Endodermal cell (in vitro differentiated cells): ENCODE measurements at regions not wholly inside any gene's neighbourhood (a gene's known extent, or its start where the extent isn't known, plus 50 kb on each side); places are given as distances from the start of the nearest gene placed in this dataset.

ENCODE experiments used
- DNase-seq: peaks from one replicate; pipeline ENCODE4 v3.0.0-alpha.2; 2017
- H3K27ac ChIP-seq: 2 replicates; pipeline ENCODE4 v1.5.1; 2013; ENCODE audit warnings: mild to moderate bottlenecking, low read depth, low read length, moderate library complexity
- H3K27me3 ChIP-seq: 2 replicates; pipeline ENCODE4 v1.6.1; 2013; ENCODE audit warnings: mild to moderate bottlenecking, low read length, moderate library complexity; ENCODE audit not compliant: insufficient read depth, control insufficient read depth, poor library complexity, severe bottlenecking
- H3K36me3 ChIP-seq: 2 replicates; pipeline ENCODE4 v1.7.0; 2013; ENCODE audit warnings: mild to moderate bottlenecking, low read length, moderate library complexity; ENCODE audit not compliant: control insufficient read depth, insufficient read depth
- H3K4me1 ChIP-seq: one replicate; pipeline ENCODE4 v1.7.0; 2013; ENCODE audit warnings: low read length; ENCODE audit not compliant: control insufficient read depth, insufficient read depth
- H3K4me3 ChIP-seq: 2 replicates; pipeline ENCODE4 v1.5.1; 2013; ENCODE audit warnings: mild to moderate bottlenecking, low read length, moderate library complexity
- H3K9ac ChIP-seq: 2 replicates; pipeline ENCODE4 v1.6.1; 2013; ENCODE audit warnings: mild to moderate bottlenecking, low read length, moderate library complexity; ENCODE audit not compliant: poor library complexity, severe bottlenecking; ENCODE audit errors: extremely low read depth
- H3K9me3 ChIP-seq: 2 replicates; pipeline ENCODE4 v1.6.1; 2013; ENCODE audit warnings: mild to moderate bottlenecking, low read length, moderate library complexity; ENCODE audit not compliant: control insufficient read depth
- H3K27ac Mint-ChIP-seq: 2 replicates; pipeline ENCODE4 v1.8.0; 2020; ENCODE audit warnings: mixed read lengths
- H3K27me3 Mint-ChIP-seq: 2 replicates; pipeline ENCODE4 v1.8.0; 2021; ENCODE audit warnings: mild to moderate bottlenecking, mixed read lengths; ENCODE audit not compliant: insufficient read depth
- H3K36me3 Mint-ChIP-seq: 2 replicates; pipeline ENCODE4 v1.8.0; 2020; ENCODE audit warnings: low read depth, mixed read lengths
- H3K4me1 Mint-ChIP-seq: 2 replicates; pipeline ENCODE4 v1.8.0; 2020; ENCODE audit warnings: mixed read lengths
- H3K4me3 Mint-ChIP-seq: 2 replicates; pipeline ENCODE4 v1.8.0; 2020; ENCODE audit warnings: mild to moderate bottlenecking, moderate library complexity, mixed read lengths
- H3K9me3 Mint-ChIP-seq: 2 replicates; pipeline ENCODE4 v1.8.0; 2020; ENCODE audit warnings: mild to moderate bottlenecking, mixed read lengths
- WGBS, 2 experiments: methylation state at CpG; one replicate each; pipeline versions ENCODE4 v1.1.5 to v1.1.7; 2013; ENCODE audit warnings: missing lambda C conversion rate in 2 of 2, mixed read lengths in 1 of 2; ENCODE audit not compliant: insufficient coverage in 1 of 2, insufficient read length in 1 of 2; 5-methylcytosine and 5-hydroxymethylcytosine counted together
- TF ChIP-seq, protein P1 (sequence below): fragments of 200-600 bp; sonication (generic); conservative IDR thresholded peaks from 2 replicates; pipeline ENCODE4 v1.5.0; 2021; ENCODE audit warnings: antibody characterized with exemption, mild to moderate bottlenecking

DNA sequence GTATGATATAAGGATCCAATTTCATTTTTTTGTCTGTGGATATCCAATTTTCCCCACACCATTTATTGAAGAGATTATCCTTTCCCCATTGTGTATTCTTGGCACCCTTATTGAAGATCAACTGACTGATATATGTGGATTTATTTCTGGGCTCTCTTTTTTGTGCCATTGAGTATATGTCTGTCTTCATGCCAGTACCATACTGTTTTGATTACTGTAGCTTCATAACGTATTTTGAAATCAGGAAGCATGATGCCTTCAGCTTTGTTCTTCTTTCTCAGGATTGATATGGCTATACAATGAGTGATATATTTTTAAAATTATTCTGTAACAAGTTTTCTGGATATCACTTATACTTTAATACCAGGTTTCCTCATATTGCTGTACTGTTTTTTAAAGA, 58.1 kb upstream of the DLX2 start:
- Histone ChIP-seq H3K27me3 (no peaks in the 10 kb centered on the region), H3K9ac (no peak overlapping the region), H3K36me3 (no peaks in the 10 kb centered on the region), H3K4me3 (no peak overlapping the region), H3K27ac (no peak overlapping the region), H3K9me3 (peaks cover 6% of the 10 kb centered on the region), H3K4me1 (no peaks in the 10 kb centered on the region)
- no peak overlapping the region for H3K4me3 Mint-ChIP-seq
- H3K36me3 Mint-ChIP-seq = no peaks in the 10 kb centered on the region
- no peaks in the 10 kb centered on the region for H3K4me1 Mint-ChIP-seq
- H3K27ac Mint-ChIP-seq = no peak overlapping the region
- TF ChIP-seq, protein P1, sequence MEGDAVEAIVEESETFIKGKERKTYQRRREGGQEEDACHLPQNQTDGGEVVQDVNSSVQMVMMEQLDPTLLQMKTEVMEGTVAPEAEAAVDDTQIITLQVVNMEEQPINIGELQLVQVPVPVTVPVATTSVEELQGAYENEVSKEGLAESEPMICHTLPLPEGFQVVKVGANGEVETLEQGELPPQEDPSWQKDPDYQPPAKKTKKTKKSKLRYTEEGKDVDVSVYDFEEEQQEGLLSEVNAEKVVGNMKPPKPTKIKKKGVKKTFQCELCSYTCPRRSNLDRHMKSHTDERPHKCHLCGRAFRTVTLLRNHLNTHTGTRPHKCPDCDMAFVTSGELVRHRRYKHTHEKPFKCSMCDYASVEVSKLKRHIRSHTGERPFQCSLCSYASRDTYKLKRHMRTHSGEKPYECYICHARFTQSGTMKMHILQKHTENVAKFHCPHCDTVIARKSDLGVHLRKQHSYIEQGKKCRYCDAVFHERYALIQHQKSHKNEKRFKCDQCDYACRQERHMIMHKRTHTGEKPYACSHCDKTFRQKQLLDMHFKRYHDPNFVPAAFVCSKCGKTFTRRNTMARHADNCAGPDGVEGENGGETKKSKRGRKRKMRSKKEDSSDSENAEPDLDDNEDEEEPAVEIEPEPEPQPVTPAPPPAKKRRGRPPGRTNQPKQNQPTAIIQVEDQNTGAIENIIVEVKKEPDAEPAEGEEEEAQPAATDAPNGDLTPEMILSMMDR = no peak
- DNase-seq = no peak
- peaks cover 6% of the 10 kb centered on the region for H3K9me3 Mint-ChIP-seq
- WGBS, 2 experiments = 92% methylated on average over 1 of the region's 1 CpG; no CpG with 5 or more reads in 1 of the 2 experiments
- H3K27me3 Mint-ChIP-seq = peaks cover 12% of the 10 kb centered on the region

DNA sequence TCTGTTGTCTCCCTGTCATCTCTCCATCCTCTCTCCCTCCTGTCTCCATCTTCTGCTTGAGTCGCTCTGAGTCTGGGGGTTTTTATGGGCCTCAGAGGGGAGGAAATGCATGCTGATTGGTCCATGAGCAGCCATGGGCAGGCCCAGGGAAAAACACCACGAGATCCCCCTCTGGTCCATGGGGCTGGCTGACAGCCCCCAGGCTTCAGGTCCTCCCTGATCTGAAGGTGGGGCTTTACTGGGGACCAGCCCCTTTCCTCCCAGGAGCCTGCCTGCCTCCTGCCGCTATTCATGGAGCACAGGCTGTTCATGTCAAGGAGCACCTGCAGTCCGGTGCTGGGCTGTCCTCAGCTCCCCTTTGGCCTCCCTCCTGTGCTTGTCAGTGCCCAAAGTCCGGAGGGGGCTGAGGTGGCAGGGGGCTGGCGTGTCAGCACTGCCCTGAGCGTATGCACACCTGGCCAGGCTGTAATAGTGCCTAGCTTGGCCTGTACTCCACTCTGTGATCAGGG, 59.6 kb upstream of the DLX2 start:
- no peaks in the 10 kb centered on the region for H3K27me3 ChIP-seq
- peaks cover 6% of the 10 kb centered on the region for H3K9me3 ChIP-seq
- Mint-ChIP-seq H3K4me1 (no peaks in the 10 kb centered on the region), H3K27me3 (peaks cover 9% of the 10 kb centered on the region), H3K27ac (no peak overlapping the region), H3K4me3 (no peak overlapping the region), H3K36me3 (no peaks in the 10 kb centered on the region), H3K9me3 (peaks cover 6% of the 10 kb centered on the region)
- 17 to 74% methylated on average over 1 to 7 of the region's 7 CpGs for WGBS, 2 experiments
- no peak overlapping the region for H3K4me3 ChIP-seq
- TF ChIP-seq, protein P1 = no peak
- H3K36me3 ChIP-seq = no peaks in the 10 kb centered on the region
- DNase-seq = peak; percentile 48
- H3K9ac ChIP-seq = no peak overlapping the region
- H3K4me1 ChIP-seq = no peaks in the 10 kb centered on the region
- H3K27ac ChIP-seq = no peak overlapping the region

DNA sequence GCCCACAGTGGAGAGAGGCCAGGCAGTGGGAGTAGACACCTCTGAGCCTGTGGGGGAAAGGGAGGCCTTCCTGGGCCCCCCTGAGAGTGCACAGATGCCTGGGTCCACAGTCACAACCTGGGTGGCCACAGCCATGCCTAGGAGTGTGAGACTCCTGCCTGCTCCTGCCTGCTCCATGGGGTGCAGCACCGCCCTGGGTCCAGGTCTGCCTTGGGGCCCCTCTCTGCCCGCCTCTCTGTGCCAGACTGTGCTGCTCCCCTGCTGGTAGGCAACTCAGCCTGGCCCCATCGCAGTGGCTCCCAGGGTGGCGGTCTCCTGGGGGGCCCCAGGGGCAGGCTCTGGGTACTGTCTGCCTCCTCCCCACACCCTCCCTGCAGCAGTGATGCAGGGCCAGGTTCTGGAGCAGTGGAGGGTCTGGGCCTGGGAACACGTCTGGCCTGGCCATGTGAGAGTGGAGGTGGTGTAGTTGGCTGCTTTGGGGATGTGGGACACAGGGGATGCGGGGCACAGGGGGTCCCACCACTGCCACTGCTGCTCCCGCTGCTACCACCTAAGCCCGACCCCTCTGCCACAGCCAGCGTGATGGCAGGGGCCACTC, 60.1 kb upstream of the DLX2 start:
- Histone ChIP-seq H3K27ac (no peak overlapping the region), H3K27me3 (no peaks in the 10 kb centered on the region), H3K4me1 (no peaks in the 10 kb centered on the region), H3K4me3 (no peak overlapping the region), H3K9me3 (peaks cover 6% of the 10 kb centered on the region), H3K9ac (no peak overlapping the region), H3K36me3 (no peaks in the 10 kb centered on the region)
- H3K27me3 Mint-ChIP-seq = peaks cover 8% of the 10 kb centered on the region
- peaks cover 6% of the 10 kb centered on the region for H3K9me3 Mint-ChIP-seq
- no peak overlapping the region for H3K4me3 Mint-ChIP-seq
- no peak overlapping the region for H3K27ac Mint-ChIP-seq
- TF ChIP-seq, protein P1 = no peak
- no peak for DNase-seq
- H3K36me3 Mint-ChIP-seq = no peaks in the 10 kb centered on the region
- 95 to 100% methylated on average over 3 to 9 of the region's 9 CpGs for WGBS, 2 experiments
- no peaks in the 10 kb centered on the region for H3K4me1 Mint-ChIP-seq
